HG03025 (cell line): ENCODE measurements at regions not wholly inside any gene's neighbourhood (a gene's known extent, or its start where the extent isn't known, plus 50 kb on each side); places are given as distances from the start of the nearest gene placed in this dataset.
"Not testable (repeated sequence)": the region's sequence is repeated elsewhere in the genome, so short reads cannot be mapped to it uniquely, and the experiment has no call there.

ENCODE experiments used
- ATAC-seq: cut with Tn5 transposase; IDR thresholded peaks from one replicate; pipeline ENCODE4 v1.9.1; 2021; ENCODE audit warnings: mild to moderate bottlenecking, moderate library complexity; ENCODE audit not compliant: unreplicated experiment, low FRiP score

DNA sequence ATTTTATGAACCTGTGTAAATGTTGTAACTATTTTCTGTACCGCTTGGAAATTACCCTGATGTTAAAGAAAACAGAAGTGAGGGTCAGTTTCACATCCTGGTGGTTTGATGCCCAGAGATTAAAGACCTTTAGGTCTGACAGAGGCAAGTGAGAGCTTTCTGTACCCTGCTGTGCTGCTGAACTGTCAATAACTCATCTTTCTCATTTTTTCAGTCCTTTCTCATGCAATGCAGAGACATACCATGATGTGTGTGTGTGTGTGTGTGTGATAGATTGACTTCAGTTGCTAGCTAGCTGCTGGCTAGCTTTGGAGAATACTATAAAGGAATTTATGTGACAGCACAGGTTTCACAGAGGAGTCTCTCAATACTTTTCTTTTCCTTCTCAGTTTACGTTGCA is 2025.6 kb upstream of the LRRTM1 start:
- ATAC-seq = no peak

DNA sequence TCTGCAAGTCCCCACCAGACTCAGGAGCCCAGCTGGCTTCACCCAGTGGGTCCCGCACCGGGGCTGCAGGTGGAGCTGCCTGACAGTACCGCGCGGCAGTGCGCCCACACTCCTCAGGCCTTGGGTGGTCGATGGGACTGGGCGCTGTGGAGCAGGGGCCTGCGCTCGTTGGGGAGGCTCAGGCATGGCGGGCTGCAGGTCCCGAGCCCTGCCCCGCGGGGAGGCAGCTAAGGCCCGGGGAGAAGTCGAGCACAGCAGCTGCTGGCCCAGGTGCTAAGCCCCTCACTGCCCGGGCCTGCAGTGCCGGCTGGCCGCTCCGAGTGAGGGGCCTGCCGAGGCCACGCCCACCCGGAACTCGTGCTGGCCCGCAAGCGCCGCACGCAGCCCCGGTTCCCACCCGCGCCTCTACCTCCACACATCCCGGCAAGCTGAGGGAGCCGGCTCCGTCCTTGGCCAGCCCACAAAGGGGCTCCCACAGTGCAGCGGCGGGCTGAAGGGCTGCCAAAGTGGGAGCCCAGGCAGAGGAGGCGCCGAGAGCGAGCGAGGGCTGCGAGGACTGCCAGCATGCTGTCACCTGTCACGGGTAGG is 2021.7 kb upstream of the LRRTM1 start:
- ATAC-seq = not testable (repeated sequence)

GRCh38 chr2:82320296-82320695 is 2015.7 kb upstream of the LRRTM1 start:
- no peak for ATAC-seq

DNA sequence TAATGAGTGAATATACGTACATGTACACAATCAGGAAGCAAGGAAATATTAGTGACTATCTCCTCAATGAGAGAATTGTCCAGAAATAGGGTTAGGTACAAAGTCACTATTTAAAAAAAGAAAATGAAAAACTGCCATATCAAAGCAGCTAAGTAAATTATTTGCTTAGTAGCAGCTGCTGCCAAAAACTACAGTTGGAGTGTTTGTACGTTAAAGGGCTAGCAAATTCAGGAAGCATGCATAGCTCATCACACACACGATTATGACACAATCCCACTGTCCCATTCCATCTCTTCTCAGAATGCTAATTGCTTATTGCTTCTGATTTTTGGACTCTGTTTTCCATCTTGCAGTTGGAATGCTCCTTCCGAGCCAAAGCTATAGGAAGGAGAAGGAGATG is 2012.5 kb upstream of the LRRTM1 start:
- no peak for ATAC-seq

DNA sequence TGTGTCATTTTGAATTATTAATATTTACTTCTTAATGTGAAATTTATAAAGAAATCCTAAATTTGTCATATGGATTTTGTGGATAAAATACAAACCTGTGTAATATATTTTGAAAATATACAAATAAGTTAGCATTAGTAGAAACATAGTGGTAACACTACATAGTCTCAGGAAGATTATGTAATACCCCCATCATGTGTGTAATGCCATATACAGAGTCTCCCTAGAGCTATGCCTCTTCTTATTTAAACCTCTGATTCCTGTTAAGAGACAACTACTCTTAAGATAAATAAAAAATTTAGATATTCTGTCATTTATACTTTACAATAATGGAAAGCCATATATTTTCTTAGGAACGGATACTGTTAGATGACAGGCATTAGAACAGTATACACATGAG is 2012.0 kb upstream of the LRRTM1 start:
- ATAC-seq = no peak

DNA sequence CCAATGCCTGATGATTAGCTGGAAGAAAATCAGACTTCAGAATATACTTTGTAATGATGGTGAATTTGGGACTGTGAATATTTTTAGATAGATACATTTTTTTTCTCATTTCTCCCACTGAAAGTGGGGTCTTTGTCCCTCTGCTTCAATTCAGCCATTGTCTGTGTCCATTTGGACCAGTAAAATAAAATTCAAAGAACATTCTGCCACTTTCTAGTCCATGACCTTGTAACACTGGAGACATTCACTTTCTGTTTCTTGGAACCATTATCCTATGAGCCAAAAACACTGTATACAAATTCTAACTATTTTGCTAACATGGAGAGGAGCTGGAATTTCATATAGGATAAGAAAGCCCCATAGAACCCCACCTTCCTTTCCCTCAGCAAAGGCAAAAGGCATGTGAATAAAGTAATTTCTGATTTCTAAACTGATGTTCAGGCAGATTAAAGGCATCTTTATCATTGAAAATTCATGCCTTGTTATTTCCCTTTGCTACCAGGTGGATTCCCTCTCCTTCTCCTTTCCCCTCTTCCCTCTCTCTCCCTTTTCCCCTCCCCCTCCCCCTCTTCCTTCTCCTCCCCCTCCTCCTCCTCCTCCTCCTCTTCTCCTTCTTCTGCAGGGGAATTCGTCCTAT is 2010.4 kb upstream of the LRRTM1 start:
- no peak for ATAC-seq

DNA sequence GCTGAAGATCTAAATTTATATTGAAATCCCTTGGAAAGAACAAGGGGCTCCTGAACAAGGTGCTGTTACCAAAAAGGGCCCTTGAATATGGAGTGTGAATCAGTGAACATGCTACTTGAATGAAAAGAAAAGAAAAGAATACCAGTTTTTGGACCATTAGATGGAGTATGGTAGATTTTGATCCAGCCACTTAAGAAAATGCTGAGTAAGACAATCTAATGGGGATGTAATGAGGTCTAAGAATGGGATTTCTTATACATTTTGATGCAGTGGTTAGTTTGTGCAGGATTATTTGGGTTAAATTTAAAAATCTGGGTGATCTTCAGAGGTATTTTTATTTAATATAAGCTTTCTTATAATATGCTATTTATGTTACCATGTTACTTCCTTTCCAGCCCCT is 2003.0 kb upstream of the LRRTM1 start:
- no peak for ATAC-seq

DNA sequence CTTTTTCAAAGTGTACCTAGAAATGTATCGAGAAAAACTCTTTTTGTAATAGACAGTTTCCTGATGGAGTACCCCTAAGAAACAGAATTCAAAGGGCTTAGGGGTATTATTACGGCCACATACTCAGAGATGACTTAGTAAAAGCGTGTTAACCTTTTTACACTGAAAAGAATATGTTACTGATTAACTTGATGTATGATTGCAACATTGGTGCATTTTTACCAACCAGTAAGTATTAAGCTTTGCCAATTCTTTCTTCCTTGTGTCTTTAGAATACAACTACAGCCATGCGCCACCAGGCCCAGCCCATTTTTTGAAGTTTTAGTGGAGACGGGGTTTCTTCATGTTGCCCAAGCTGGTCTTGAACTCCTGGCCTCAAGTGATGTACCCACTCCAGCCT is 1997.0 kb upstream of the LRRTM1 start:
- ATAC-seq = no peak

- ATAC-seq = no peak
Measured at GRCh38 chr2:82289446-82289845, 1984.9 kb upstream of the LRRTM1 start.

DNA sequence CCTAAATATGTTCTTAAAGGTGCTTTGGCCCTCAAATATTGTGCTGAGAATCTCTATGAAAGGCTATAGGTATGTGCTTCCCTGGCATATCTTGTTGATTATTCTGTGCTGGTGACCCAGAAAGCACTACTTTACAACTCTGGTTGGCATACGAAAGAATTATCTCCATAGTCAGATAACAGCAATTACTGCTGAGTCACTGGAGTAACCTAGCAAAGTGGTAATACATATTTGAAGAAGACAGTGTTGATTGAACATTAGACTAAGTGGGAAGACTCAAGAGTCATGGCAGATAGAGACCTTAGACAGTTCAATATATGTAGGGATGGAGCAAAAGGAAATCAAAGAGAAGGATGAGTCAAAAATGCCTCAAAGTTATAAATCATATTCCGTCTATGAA is 1978.5 kb upstream of the LRRTM1 start:
- ATAC-seq = no peak

DNA sequence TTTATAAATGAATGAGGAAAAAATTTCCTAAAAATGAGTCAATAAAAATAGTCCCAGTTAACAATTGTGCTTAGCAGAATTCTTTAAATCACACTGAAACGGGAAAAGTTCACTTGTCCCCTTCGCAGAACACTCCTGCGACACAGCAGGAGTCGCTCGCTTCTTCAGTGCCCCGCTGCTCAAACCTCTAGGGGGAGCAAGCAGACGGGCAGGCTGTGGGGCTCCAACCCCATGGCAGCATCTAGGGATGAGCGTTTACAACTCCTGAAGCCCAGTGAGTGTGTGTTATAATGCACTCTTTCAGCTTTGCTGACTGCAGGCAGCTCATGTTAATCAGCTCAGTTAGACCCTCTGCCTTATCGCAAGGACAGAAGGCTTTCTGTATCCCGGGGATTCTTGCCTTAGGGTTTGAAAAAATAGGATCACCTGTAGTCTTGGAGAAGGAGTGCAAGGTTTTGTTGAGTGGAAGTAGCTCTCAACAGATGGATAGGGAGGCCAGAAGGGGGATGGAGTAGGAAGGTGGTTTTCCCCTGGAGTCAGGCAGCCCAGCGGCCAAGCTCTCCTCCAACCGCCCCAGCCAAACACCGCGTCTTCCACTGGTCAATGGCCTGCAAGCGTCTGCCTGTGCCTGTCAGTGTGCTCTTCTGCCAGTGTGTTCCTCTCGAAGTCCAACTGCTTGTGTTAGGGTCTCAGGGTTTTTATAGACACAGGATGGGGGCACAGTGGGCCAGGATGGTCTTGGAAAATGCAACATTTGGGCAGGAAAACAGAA is 1977.7 kb upstream of the LRRTM1 start:
- no peak for ATAC-seq

GRCh38 chr2:82279367-82279766 is 1974.8 kb upstream of the LRRTM1 start:
- ATAC-seq = no peak

GRCh38 chr2:82278416-82278815 is 1973.9 kb upstream of the LRRTM1 start:
- no peak for ATAC-seq

- ATAC-seq = no peak
Measured at GRCh38 chr2:82275599-82275998, 1971.0 kb upstream of the LRRTM1 start.

- ATAC-seq = no peak
Measured at GRCh38 chr2:82268446-82268845, 1963.9 kb upstream of the LRRTM1 start.

- ATAC-seq = no peak
Measured at GRCh38 chr2:82260521-82260920, 1956.0 kb upstream of the LRRTM1 start.

GRCh38 chr2:82259551-82259950 is 1955.0 kb upstream of the LRRTM1 start:
- ATAC-seq = no peak

DNA sequence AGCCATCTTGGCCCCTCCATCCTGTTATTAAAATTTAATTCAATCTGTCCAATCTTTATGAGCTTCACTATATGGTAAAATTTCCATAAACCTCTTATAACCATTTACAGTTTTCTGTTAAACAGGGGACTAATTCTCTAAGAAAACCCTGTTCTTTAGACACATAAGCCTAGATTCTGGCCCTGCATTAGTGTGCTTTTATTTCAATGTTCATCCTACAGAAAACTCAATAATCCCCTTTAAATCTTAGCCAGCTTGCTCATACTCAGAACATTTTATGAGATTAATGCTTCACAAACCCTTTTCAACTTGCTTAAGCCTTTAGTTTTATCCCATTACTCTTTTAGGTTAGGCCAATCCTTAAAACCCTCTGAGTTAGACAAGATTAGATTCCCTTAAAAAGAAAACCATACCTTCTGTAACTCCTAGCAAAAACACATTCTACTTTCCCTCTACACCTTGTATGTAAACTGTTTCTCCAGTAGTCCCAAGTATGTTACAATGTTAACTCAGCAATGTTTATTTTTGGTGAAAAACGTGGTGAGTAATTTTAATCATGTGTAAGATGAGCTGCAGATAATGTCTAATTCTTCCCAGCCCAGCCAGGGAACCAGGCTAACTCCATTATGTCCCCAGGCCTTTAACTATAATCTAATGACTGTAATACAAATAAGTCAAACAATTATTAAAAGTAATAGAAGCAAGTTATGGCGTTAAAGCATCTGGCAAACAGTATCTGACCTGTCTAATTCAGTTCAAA is 1953.4 kb upstream of the LRRTM1 start:
- no peak for ATAC-seq

GRCh38 chr2:82256983-82257632 is 1952.6 kb upstream of the LRRTM1 start:
- no peak for ATAC-seq

DNA sequence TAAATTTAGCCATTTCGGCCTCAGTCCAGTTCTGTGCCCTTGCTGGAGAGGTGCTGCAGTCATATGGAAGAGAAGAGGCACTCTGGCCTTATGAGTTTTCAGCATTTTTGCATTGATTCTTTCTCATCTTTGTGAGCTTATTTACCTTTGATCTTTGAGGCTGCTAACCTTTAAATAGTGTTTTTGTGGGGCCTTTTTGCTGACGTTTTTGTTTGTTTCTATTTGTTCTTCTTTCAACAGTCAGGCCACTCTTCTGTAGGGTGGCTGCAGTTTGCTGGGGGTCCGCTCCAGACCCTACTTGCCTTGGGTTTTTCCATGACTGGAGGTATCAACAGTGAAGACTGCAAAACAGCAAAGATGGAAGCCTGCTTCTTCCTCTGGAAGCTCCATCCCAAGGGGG is 1951.7 kb upstream of the LRRTM1 start:
- ATAC-seq = no peak

DNA sequence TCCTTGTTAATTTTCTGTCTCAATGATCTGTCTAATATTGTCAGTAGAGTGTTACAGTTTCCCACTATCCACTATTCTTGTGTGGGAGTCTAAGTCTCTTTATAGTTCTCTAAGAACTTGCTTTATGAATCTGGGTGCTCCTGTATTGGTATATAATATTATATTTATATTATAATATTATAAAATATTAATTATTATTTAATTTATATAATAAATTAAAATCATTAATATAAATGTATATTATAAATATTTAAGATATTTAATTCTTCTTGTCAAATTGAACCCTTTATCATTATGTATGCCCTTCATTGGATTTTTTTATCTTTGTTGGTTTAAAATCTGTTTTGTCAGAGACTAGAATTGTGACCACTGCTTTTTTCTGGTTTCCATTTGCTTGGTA is 1950.2 kb upstream of the LRRTM1 start:
- ATAC-seq = no peak
